GM12878 (cell line): ENCODE measurements at regions not wholly inside any gene's neighbourhood (a gene's known extent, or its start where the extent isn't known, plus 50 kb on each side); places are given as distances from the start of the nearest gene placed in this dataset.

Experiments used
- ATAC-seq: fragments of 200-7000 bp; cut with Tn5 transposase; 3 replicates; pipeline ENCODE4 v1.9.1; 2020; ENCODE audit warnings: mild to moderate bottlenecking, moderate library complexity
- BruUV-seq: library from RNA; stranded (reverse); fragments of 400-500 nt; replicated peaks from 2 replicates; lab custom pipeline; 2021; lab: Mats Ljungman, UMichigan
- CTCF ChIA-PET: fragments of 300-600 bp; sonication (Branson Sonifier 250); formaldehyde crosslinking; extraction: SDS; loops from one replicate; lab custom pipeline; 2021; ENCODE audit warnings: inconsistent platforms; lab: Yijun Ruan, JAX
- POLR2A ChIA-PET: fragments of 350-600 bp; formaldehyde crosslinking; extraction: SDS; loops from one replicate; lab custom pipeline; 2021; ENCODE audit warnings: inconsistent platforms; lab: Charles Lee
- RAD21 ChIA-PET: fragments of 300-600 bp; sonication (Branson Sonifier 250); formaldehyde crosslinking; loops from one replicate; lab custom pipeline; 2023; ENCODE audit warnings: antibody characterized with exemption; ENCODE audit not compliant: unreplicated experiment; lab: Charles Lee
- SMC1A ChIA-PET: fragments of 300-600 bp; sonication (Branson Sonifier 250); formaldehyde crosslinking; loops from one replicate; lab custom pipeline; 2023; ENCODE audit not compliant: unreplicated experiment, uncharacterized antibody; lab: Charles Lee
- DNase-seq: peaks from one replicate; pipeline ENCODE4 v3.0.0-alpha.2; 2011; ENCODE audit warnings: low read depth, low spot score
- FAIRE-seq: peaks from 3 replicates; lab custom pipeline; 2011; peaks lifted over from hg19 to GRCh38; lab: Jason Lieb, UNC
- H2AFZ ChIP-seq: 2 replicates; pipeline ENCODE4 v1.6.0; 2011; ENCODE audit warnings: low read depth, low read length, control low read depth; ENCODE audit not compliant: control insufficient read depth
- H3K27ac ChIP-seq: 2 replicates; pipeline ENCODE4 v1.5.1; 2011; ENCODE audit warnings: control low read depth; ENCODE audit not compliant: control insufficient read depth, insufficient read depth
- H3K27me3 ChIP-seq, 2 experiments: replicated peaks in 1 of 2; 2 replicates each; pipeline versions ENCODE4 v1.6.0 to v1.6.1; 2011; ENCODE audit warnings: low read length in 1 of 2; ENCODE audit not compliant: control insufficient read depth in 2 of 2, insufficient read depth in 2 of 2
- H3K36me3 ChIP-seq, 2 experiments: 2 replicates each; pipeline ENCODE4 v1.5.1; 2011; ENCODE audit warnings: low read length in 1 of 2; ENCODE audit not compliant: control insufficient read depth in 2 of 2, insufficient read depth in 2 of 2
- H3K4me1 ChIP-seq: 2 replicates; pipeline ENCODE4 v1.6.1; 2011; ENCODE audit warnings: mild to moderate bottlenecking, low read length, moderate library complexity, mixed read lengths; ENCODE audit not compliant: control insufficient read depth, insufficient read depth
- H3K4me2 ChIP-seq: 2 replicates; pipeline ENCODE4 v1.6.0; 2011; ENCODE audit warnings: control low read depth; ENCODE audit not compliant: control insufficient read depth, insufficient read depth
- H3K4me3 ChIP-seq: fragments of 200-600 bp; sonication (generic); 2 replicates; pipeline ENCODE4 v1.5.1; 2016
- H3K79me2 ChIP-seq: 2 replicates; pipeline ENCODE4 v1.6.0; 2011; ENCODE audit warnings: low read length; ENCODE audit not compliant: control insufficient read depth, insufficient read depth
- H3K9ac ChIP-seq: 2 replicates; pipeline ENCODE4 v1.8.0; 2011; ENCODE audit warnings: low read length, control low read depth, mixed read lengths; ENCODE audit not compliant: control insufficient read depth, insufficient read depth
- H3K9me3 ChIP-seq: replicated peaks from 3 replicates; pipeline ENCODE4 v1.5.1; 2011; ENCODE audit warnings: mild to moderate bottlenecking, low read length; ENCODE audit not compliant: control insufficient read depth, insufficient read depth
- H4K20me1 ChIP-seq: 2 replicates; pipeline ENCODE4 v1.6.0; 2011; ENCODE audit not compliant: control insufficient read depth, insufficient read depth
- ATF7 ChIP-seq: fragments of 450-650 bp; IDR thresholded peaks from 2 replicates; pipeline ENCODE4 v1.6.1; 2016; ENCODE audit warnings: low read depth, mild to moderate bottlenecking
- CBFB ChIP-seq: IDR thresholded peaks from 2 replicates; pipeline ENCODE4 v1.6.1; 2016; ENCODE audit warnings: antibody characterized with exemption, low read depth
- CREB1 ChIP-seq: IDR thresholded peaks from 2 replicates; pipeline ENCODE4 v1.6.1; 2012; ENCODE audit warnings: low read depth, mild to moderate bottlenecking, inconsistent platforms
- DPF2 ChIP-seq: fragments of 450-650 bp; IDR thresholded peaks from 2 replicates; pipeline ENCODE4 v1.6.1; 2017; ENCODE audit warnings: mild to moderate bottlenecking
- EED ChIP-seq: sonication (generic); IDR thresholded peaks from 2 replicates; pipeline ENCODE4 v1.6.1; 2016; ENCODE audit warnings: antibody characterized with exemption, low read depth
- GABPA ChIP-seq: IDR thresholded peaks from 2 replicates; pipeline ENCODE4 v1.6.1; 2014; ENCODE audit warnings: antibody characterized with exemption, low read depth, mild to moderate bottlenecking, inconsistent platforms
- KDM1A ChIP-seq: fragments of 200-600 bp; sonication (generic); IDR thresholded peaks from 2 replicates; pipeline ENCODE4 v1.6.1; 2016; ENCODE audit warnings: borderline replicate concordance
- MXI1 ChIP-seq: fragments of 150-350 bp; IDR thresholded peaks from 2 replicates; pipeline ENCODE4 v1.6.1; 2011; ENCODE audit warnings: low read depth, mild to moderate bottlenecking, inconsistent platforms, low read length, improper control_type of control experiment
- SIN3A ChIP-seq: IDR thresholded peaks from 2 replicates; pipeline ENCODE4 v1.6.1; 2012; ENCODE audit warnings: low read depth, low read length, improper control_type of control experiment
- SREBF1 ChIP-seq: IDR thresholded peaks from 2 replicates; pipeline ENCODE4 v1.6.1; 2012; ENCODE audit warnings: mild to moderate bottlenecking, low read length
- ZBED1 ChIP-seq: IDR thresholded peaks from 2 replicates; pipeline ENCODE4 v1.6.1; 2016; ENCODE audit warnings: borderline replicate concordance
- ZNF384 ChIP-seq: IDR thresholded peaks from 2 replicates; pipeline ENCODE4 v1.6.1; 2012; ENCODE audit warnings: low read depth, mild to moderate bottlenecking, low read length, improper control_type of control experiment, borderline replicate concordance
- WGBS: methylation state at CpG from one replicate; pipeline ENCODE4 v1.1.6; 2016; ENCODE audit warnings: low lambda C conversion rate; ENCODE audit not compliant: insufficient replicate concordance, insufficient coverage; ENCODE audit errors: missing lambda C conversion rate; 5-methylcytosine and 5-hydroxymethylcytosine counted together
- in situ Hi-C: fragments of 300-500 bp; cut with MboI; formaldehyde crosslinking; loops from 9 replicates; pipeline ENCODE4 v1.14.3; 2018; ENCODE audit warnings: mixed read lengths
- intact Hi-C: fragments of 100-400 bp; cut with micrococcal nuclease; formaldehyde crosslinking; loops from one replicate; pipeline ENCODE4 v1.14.2; 2022; ENCODE audit not compliant: unreplicated experiment
- TF ChIP-seq, protein P1 (sequence below): fragments of 450-650 bp; formaldehyde crosslinking; IDR thresholded peaks from 2 replicates; pipeline ENCODE4 v1.4.0; 2020; ENCODE audit warnings: mild to moderate bottlenecking, moderate library complexity

DNA sequence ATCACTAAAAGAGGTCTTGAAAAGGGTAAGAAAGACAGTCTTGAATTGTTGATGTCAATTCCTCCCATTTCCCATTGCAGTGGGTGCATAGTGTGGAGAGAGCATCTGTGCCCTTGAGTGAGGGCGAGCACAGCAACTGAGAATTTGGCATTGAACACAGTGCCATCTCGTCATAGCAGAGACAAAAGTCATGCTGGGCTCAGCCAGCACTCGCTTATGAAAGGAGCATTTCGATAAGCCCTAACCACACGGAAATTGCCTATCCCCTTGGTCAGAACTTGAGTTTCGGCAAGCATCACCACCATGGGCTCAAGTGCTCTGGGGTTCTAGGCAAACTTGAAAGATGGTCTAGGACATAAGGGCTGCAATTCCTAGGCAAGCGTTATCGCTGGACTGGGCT lies 712.8 kb upstream of the CDH10 start:
- ChIA-PET CTCF (no interaction called here), POLR2A (no interaction called here), RAD21 (no interaction called here), SMC1A (no interaction called here)
- TF ChIP-seq ATF7 (no peak), GABPA (no peak)
- H3K4me1 ChIP-seq: no peaks in the 10 kb centered on the region
- H2AFZ ChIP-seq: no peak overlapping the region
- H3K27me3 ChIP-seq: no peaks in the 10 kb centered on the region
- H3K4me3 ChIP-seq: no peak overlapping the region
- H3K4me2 ChIP-seq: no peak overlapping the region
- no peak for DNase-seq
- FAIRE-seq: no peak
- no peaks in the 10 kb centered on the region for H3K79me2 ChIP-seq
- H3K9ac ChIP-seq: no peak overlapping the region
- H3K36me3 ChIP-seq: no peaks in the 10 kb centered on the region
- intact Hi-C loops: no loop called here
- in situ Hi-C loops: no loop called here
- no peak for ATAC-seq
- no peaks in the 10 kb centered on the region; the same call in 2 of the 3 replicates for H3K9me3 ChIP-seq
- 57% methylated on average over 8 of the region's 8 CpGs for WGBS
- BruUV-seq: no TSS peak
- no peaks in the 10 kb centered on the region for H4K20me1 ChIP-seq
- no peak overlapping the region for H3K27ac ChIP-seq

DNA sequence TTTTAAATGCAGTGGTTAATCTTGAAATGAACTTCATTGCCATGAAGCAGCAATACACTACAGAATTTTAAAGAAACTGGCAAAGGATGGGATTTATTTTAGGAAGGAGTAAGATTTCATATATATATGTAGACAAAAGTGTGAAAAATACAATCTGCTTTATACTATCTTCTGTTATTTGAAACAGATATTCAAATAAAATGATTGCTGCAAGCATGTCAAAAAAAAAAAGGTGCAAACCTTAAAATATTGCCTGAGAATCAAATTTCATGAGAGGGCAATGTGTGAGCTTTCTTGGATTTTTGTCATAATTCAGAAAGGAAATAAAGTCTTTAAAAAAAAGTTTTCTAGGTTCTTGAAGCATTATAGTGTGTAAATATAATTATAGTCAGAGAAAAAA lies 705.0 kb upstream of the CDH10 start:
- RAD21 ChIA-PET: no interaction called here
- Histone ChIP-seq H3K36me3 (no peaks in the 10 kb centered on the region), H3K9me3 (no peaks in the 10 kb centered on the region), H3K4me2 (no peak overlapping the region), H3K4me3 (no peak overlapping the region), H4K20me1 (no peaks in the 10 kb centered on the region), H3K9ac (no peak overlapping the region), H3K79me2 (no peaks in the 10 kb centered on the region), H3K27ac (no peak overlapping the region), H3K27me3 (no peaks in the 10 kb centered on the region), H3K4me1 (no peaks in the 10 kb centered on the region), H2AFZ (no peak overlapping the region)
- BruUV-seq: no TSS peak
- POLR2A ChIA-PET: no interaction called here
- no peak for ATAC-seq
- in situ Hi-C loops (no loop called here), intact Hi-C loops (no loop called here)
- FAIRE-seq: no peak
- CTCF ChIA-PET: no interaction called here
- SMC1A ChIA-PET: interaction anchor here (0.7 kb wide), 1 partner anchor 72 kb away, joined by 3 read pairs; no protein-coding TSS in a partner anchor
- DNase-seq: no peak
- no peak for TF ChIP-seq ZNF384
- TF ChIP-seq EED: no peak
- no peak for TF ChIP-seq ZBED1
- TF ChIP-seq, protein P1, sequence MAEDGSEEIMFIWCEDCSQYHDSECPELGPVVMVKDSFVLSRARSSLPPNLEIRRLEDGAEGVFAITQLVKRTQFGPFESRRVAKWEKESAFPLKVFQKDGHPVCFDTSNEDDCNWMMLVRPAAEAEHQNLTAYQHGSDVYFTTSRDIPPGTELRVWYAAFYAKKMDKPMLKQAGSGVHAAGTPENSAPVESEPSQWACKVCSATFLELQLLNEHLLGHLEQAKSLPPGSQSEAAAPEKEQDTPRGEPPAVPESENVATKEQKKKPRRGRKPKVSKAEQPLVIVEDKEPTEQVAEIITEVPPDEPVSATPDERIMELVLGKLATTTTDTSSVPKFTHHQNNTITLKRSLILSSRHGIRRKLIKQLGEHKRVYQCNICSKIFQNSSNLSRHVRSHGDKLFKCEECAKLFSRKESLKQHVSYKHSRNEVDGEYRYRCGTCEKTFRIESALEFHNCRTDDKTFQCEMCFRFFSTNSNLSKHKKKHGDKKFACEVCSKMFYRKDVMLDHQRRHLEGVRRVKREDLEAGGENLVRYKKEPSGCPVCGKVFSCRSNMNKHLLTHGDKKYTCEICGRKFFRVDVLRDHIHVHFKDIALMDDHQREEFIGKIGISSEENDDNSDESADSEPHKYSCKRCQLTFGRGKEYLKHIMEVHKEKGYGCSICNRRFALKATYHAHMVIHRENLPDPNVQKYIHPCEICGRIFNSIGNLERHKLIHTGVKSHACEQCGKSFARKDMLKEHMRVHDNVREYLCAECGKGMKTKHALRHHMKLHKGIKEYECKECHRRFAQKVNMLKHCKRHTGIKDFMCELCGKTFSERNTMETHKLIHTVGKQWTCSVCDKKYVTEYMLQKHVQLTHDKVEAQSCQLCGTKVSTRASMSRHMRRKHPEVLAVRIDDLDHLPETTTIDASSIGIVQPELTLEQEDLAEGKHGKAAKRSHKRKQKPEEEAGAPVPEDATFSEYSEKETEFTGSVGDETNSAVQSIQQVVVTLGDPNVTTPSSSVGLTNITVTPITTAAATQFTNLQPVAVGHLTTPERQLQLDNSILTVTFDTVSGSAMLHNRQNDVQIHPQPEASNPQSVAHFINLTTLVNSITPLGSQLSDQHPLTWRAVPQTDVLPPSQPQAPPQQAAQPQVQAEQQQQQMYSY (CRISPR knock-in tag): no peak
- no peak for TF ChIP-seq KDM1A
- no peak for TF ChIP-seq CBFB
- no peak for TF ChIP-seq SIN3A
- no peak for TF ChIP-seq MXI1
- no peak for TF ChIP-seq CREB1
- TF ChIP-seq DPF2: no peak
- TF ChIP-seq SREBF1: no peak
